ENCODE measurements at regions not wholly inside any gene's neighbourhood (a gene's known extent, or its start where the extent isn't known, plus 50 kb on each side); places are given as distances from the start of the nearest gene placed in this dataset.

DNA sequence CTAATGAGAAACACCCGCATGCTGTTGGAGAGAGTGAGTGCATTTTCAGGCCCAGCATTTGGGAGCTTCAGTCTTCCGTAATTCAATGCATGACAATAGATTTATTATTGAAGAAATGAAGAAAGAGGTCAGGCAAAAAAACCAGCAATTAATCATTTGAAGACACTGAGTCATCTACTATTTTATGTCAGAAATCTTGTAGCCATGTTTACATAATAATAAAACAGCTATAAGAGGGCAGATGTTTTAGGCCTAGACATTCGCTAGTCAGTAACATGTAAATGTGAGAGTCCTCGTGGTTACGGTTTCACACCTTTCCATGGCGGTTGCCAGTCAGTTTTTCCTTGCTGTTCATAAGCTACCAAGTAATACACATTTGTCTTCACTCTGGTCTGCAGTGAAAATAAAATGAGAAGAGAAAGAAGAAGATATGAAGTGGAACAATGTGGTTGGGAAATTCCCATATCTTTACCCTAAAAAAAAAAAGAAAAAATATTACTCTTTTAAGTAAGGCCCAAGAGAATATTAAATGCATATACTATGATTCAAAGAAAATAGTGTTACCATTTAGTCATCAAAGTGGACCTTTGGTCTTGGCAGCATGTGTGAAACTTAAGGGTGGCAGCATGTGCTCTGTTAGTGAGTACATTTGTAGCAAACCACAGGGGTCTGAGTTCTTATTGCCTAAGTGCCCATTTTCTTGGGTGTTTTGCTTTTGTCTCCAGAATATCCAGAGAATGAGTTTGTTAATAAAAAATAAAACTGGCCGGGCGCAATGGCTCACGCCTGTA is 140.5 kb upstream of the TBL1XR1 start:
- TF ChIP-seq CTCF (conservative IDR thresholded peaks at IDR 0.05 in 1 of 2, IDR thresholded peaks at IDR 0.05 in 1 of 2; ENCODE audit: extremely low read depth in 1 of 2, insufficient read depth in 1 of 2, low read depth in 1 of 2, low read length in 2 of 2) (no peak), EZH2 (IDR thresholded peaks at IDR 0.05; ENCODE audit: borderline replicate concordance, low read length) (no peak)

Data from mammary epithelial cell (primary cell).